Smooth muscle cell (in vitro differentiated cells): ENCODE measurements at regions not wholly inside any gene's neighbourhood (a gene's known extent, or its start where the extent isn't known, plus 50 kb on each side); places are given as distances from the start of the nearest gene placed in this dataset.
"Not testable (repeated sequence)": the region's sequence is repeated elsewhere in the genome, so short reads cannot be mapped to it uniquely, and the experiment has no call there.

Source experiments
- DNase-seq: peaks from one replicate; lab custom pipeline; 2025; ENCODE audit not compliant: unreplicated experiment; lab: John Stamatoyannopoulos, UW
- H2AFZ ChIP-seq: fragments of 200-600 bp; sonication (generic); 2 replicates; pipeline ENCODE4 v1.6.0; 2016; ENCODE audit warnings: antibody characterized with exemption, low read depth, mild to moderate bottlenecking
- H3F3A ChIP-seq: fragments of 200-600 bp; sonication (generic); 2 replicates; pipeline ENCODE4 v1.6.0; 2017; ENCODE audit warnings: antibody characterized with exemption, low read depth
- H3K27ac ChIP-seq: fragments of 200-600 bp; sonication (generic); 2 replicates; pipeline ENCODE4 v1.5.1; 2016; ENCODE audit warnings: low read depth, mild to moderate bottlenecking
- H3K27me3 ChIP-seq: fragments of 200-600 bp; sonication (generic); 2 replicates; pipeline ENCODE4 v1.6.1; 2016; ENCODE audit warnings: low read depth, mild to moderate bottlenecking
- H3K36me3 ChIP-seq: fragments of 200-600 bp; sonication (generic); 2 replicates; pipeline ENCODE4 v1.5.1; 2016; ENCODE audit warnings: low read depth
- H3K4me1 ChIP-seq: fragments of 200-600 bp; sonication (generic); 2 replicates; pipeline ENCODE4 v1.5.1; 2016; ENCODE audit warnings: low read depth
- H3K4me2 ChIP-seq: fragments of 200-600 bp; sonication (generic); 2 replicates; pipeline ENCODE4 v1.6.0; 2016; ENCODE audit warnings: mild to moderate bottlenecking
- H3K4me3 ChIP-seq: fragments of 200-600 bp; sonication (generic); 2 replicates; pipeline ENCODE4 v1.5.1; 2016; ENCODE audit warnings: mild to moderate bottlenecking
- H3K79me2 ChIP-seq: fragments of 200-600 bp; sonication (generic); 2 replicates; pipeline ENCODE4 v1.6.0; 2016; ENCODE audit warnings: low read depth, mild to moderate bottlenecking
- H3K9ac ChIP-seq: fragments of 200-600 bp; sonication (generic); 2 replicates; pipeline ENCODE4 v1.6.0; 2016; ENCODE audit warnings: low read depth
- H3K9me3 ChIP-seq: fragments of 200-600 bp; sonication (generic); replicated peaks from 2 replicates; pipeline ENCODE4 v1.5.1; 2016; ENCODE audit warnings: low read depth
- H4K20me1 ChIP-seq: fragments of 200-600 bp; sonication (generic); 2 replicates; pipeline ENCODE4 v1.6.0; 2016; ENCODE audit warnings: low read depth
- WGBS: methylation state at CpG from one replicate; pipeline ENCODE4 v1.1.7; 2016; ENCODE audit warnings: low lambda C conversion rate; 5-methylcytosine and 5-hydroxymethylcytosine counted together
- TF ChIP-seq, protein P1 (sequence below): fragments of 200-600 bp; sonication (generic); IDR thresholded peaks from 2 replicates; pipeline ENCODE4 v1.5.1; 2017; ENCODE audit warnings: borderline replicate concordance, mild to moderate bottlenecking, antibody characterized with exemption; ENCODE audit not compliant: insufficient read depth, poor library complexity, severe bottlenecking

DNA sequence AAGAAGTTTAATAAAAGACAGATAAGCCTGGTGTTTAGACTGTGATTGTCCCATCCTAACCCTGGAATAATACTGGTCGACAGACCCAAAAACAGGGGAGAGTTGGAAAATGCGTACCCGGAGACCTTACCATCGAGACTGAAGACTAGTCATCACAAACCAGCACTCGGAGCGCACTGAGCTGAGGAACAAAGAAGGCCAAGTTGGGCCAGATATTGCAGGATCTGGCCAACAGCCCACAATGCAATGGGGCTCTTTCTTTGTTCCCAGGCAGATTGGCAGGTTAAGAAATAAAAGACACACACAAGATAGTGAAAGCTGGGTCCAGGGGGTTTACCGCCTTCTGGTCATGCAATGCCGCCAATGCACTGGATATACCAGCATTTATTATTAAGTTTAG lies 188.7 kb upstream of the RAI14 start:
- Histone ChIP-seq H3K27ac (no peak overlapping the region), H3K4me3 (no peak overlapping the region), H3K9ac (no peak overlapping the region), H3K36me3 (no peaks in the 10 kb centered on the region), H3F3A (no peaks in the 10 kb centered on the region), H3K79me2 (no peaks in the 10 kb centered on the region), H3K4me1 (no peaks in the 10 kb centered on the region), H3K4me2 (no peak overlapping the region), H3K27me3 (no peaks in the 10 kb centered on the region), H3K9me3 (no peaks in the 10 kb centered on the region), H2AFZ (no peak overlapping the region), H4K20me1 (no peaks in the 10 kb centered on the region)
- no peak for DNase-seq
- 84% methylated on average over 8 of the region's 8 CpGs for WGBS
- TF ChIP-seq, protein P1, sequence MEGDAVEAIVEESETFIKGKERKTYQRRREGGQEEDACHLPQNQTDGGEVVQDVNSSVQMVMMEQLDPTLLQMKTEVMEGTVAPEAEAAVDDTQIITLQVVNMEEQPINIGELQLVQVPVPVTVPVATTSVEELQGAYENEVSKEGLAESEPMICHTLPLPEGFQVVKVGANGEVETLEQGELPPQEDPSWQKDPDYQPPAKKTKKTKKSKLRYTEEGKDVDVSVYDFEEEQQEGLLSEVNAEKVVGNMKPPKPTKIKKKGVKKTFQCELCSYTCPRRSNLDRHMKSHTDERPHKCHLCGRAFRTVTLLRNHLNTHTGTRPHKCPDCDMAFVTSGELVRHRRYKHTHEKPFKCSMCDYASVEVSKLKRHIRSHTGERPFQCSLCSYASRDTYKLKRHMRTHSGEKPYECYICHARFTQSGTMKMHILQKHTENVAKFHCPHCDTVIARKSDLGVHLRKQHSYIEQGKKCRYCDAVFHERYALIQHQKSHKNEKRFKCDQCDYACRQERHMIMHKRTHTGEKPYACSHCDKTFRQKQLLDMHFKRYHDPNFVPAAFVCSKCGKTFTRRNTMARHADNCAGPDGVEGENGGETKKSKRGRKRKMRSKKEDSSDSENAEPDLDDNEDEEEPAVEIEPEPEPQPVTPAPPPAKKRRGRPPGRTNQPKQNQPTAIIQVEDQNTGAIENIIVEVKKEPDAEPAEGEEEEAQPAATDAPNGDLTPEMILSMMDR = no peak

DNA sequence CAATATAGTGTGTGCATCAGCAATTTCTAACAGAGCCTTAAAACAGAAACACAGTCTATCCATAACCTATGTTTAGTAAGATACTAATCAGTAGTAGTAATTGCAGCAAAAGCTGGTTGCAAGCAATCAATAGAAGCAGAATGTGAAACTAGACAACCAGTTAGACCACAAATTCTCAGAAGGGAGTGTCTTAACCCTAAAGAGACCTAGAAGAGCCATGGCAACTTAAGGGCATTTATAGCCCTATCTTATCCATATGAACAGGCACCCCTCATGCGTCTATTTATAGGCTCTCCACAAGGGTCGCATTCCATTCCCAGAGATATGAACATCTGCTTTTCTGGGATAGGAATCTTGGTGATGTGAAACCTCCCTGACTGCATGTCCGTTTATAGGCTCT lies 188.1 kb upstream of the RAI14 start:
- not testable (repeated sequence) for H4K20me1 ChIP-seq, H3K27ac ChIP-seq, H3F3A ChIP-seq, H2AFZ ChIP-seq, H3K9me3 ChIP-seq, H3K36me3 ChIP-seq, H3K4me2 ChIP-seq, H3K79me2 ChIP-seq, H3K9ac ChIP-seq, H3K27me3 ChIP-seq, DNase-seq, H3K4me1 ChIP-seq, H3K4me3 ChIP-seq
- WGBS = 52% methylated on average over 3 of the region's 3 CpGs

DNA sequence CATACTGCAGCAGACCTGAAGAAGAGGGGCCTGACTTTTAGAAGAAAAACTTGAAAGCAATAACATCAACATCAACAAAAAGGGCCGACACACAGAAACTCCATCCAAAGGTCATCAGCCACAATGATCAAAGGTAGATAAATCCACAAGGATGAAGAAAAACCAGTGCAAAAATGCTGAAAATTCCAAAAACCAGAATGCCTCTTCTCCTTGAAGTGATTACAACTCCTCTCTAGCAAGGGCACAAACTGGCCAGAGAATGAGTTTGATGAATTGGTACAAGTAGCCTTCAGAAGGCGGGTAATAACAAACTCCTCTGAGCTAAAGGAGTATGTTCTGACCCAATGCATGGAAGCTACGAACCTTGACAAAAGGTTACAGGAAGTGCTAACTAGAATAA lies 186.2 kb upstream of the RAI14 start:
- no peak for DNase-seq
- peaks cover under 1% of the 10 kb centered on the region for H3K4me1 ChIP-seq
- no peak overlapping the region for H3K4me2 ChIP-seq
- no peak overlapping the region for H3K9ac ChIP-seq
- H4K20me1 ChIP-seq = no peaks in the 10 kb centered on the region
- H3K27ac ChIP-seq = no peak overlapping the region
- H3K36me3 ChIP-seq = no peaks in the 10 kb centered on the region
- no peaks in the 10 kb centered on the region for H3K27me3 ChIP-seq
- TF ChIP-seq, protein P1 = no peak
- H2AFZ ChIP-seq = no peak overlapping the region
- 84% methylated on average over 3 of the region's 3 CpGs for WGBS
- no peaks in the 10 kb centered on the region for H3K9me3 ChIP-seq
- no peaks in the 10 kb centered on the region for H3F3A ChIP-seq
- H3K4me3 ChIP-seq = no peak overlapping the region
- no peaks in the 10 kb centered on the region for H3K79me2 ChIP-seq

DNA sequence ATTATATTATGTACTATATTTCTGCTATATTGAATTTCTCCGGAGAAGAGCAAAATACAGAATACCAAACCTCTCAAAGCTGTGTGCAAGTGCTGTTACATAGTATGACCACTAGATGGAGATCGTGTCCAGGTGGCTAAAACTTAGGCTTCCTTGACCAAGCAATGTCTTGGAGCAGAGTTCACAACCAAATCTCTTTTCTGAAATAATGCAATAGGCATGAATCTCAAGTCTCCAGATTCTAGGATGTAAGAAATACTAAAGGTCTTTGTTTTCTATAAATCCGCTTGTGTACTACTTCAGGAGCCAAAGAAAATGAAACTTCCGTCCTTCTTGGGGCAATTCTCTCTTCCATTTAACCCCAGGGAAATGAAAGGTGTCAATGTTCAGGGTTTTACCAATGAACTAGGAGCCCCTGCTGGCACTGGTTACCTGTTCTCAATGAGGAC lies 181.5 kb upstream of the RAI14 start:
- WGBS = 25% methylated on average over 4 of the region's 4 CpGs
- Histone ChIP-seq H4K20me1 (no peaks in the 10 kb centered on the region), H2AFZ (peak overlapping the region; percentile 83), H3K27ac (no peak overlapping the region), H3K4me2 (peak overlapping the region; percentile 52), H3K36me3 (no peaks in the 10 kb centered on the region), H3F3A (no peaks in the 10 kb centered on the region), H3K4me3 (no peak overlapping the region), H3K4me1 (peaks cover 7% of the 10 kb centered on the region), H3K9ac (no peak overlapping the region), H3K79me2 (no peaks in the 10 kb centered on the region), H3K27me3 (no peaks in the 10 kb centered on the region), H3K9me3 (no peaks in the 10 kb centered on the region)
- TF ChIP-seq, protein P1 = peak; percentile 94
- no peak for DNase-seq
